D721Med (cell line): ENCODE measurements at regions not wholly inside any gene's neighbourhood (a gene's known extent, or its start where the extent isn't known, plus 50 kb on each side); places are given as distances from the start of the nearest gene placed in this dataset.

Experiments used
- DNase-seq: peaks from one replicate; pipeline ENCODE4 v3.0.0; 2011; ENCODE audit warnings: low spot score; ENCODE audit not compliant: insufficient read length
- FAIRE-seq: peaks from 2 replicates; lab custom pipeline; 2011; peaks lifted over from hg19 to GRCh38; lab: Jason Lieb, UNC
- CTCF ChIP-seq: IDR thresholded peaks from 2 replicates; pipeline ENCODE4 v1.5.1; 2012; ENCODE audit warnings: mild to moderate bottlenecking, control low read depth; ENCODE audit not compliant: insufficient read depth; ENCODE audit errors: missing control alignments

GRCh38 chr15:60081976-60082375 lies 77.9 kb downstream of the FOXB1 start:
- no peak for DNase-seq
- no peak for TF ChIP-seq CTCF
- no peak for FAIRE-seq

DNA sequence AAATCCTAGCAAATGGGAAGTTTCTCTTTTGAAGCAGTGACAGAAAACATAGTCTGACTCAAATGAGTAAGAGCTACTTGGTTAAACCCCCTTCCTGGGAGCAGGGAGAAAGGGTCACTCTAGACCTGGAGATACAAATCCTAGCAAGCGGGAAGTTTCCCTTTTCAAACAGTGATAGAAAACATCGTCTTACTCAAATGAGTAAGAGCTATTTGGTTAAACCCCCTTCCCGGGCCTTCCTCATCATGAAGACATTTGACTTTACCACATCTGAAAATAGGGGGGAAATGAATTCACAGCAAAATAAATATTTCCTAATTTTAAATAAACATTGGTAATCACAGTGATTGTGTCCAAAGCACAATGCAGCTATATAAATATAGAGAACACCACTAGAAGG lies 79.2 kb downstream of the FOXB1 start:
- no peak for FAIRE-seq
- no peak for DNase-seq
- TF ChIP-seq CTCF: no peak

DNA sequence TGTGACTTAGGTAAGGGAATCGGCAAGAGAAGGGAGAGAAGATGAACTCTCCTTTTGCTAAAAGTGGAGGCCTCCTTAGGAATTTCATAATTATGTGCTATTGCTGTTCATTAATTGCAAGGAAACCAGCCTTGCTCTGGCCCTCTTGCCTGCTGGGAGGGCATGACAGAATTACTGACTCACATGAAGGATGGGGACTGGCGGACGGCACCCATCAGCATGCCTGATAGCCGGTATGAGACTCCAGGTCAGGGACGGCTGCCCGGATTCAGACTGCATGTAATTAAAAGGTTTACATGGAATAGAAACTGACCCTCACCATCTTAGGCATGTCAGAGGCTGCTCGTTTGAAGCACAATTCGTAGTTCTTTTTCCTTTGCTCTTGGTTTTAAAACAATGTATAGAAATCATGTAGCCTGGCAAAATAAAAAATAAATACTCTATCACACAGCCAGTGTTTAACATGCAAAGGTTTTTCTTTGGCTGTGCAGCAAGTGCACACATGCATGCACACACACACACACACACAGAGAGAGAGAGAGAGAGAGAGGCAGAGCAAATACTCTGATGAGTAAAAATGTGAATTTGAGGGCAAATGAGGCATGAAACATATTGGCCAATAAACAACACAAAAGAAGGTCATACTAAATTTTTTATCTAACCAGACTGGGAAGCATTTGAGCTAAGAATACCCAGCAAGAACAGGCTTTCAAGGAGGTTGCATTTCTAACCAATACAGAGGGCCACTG lies 82.7 kb downstream of the FOXB1 start:
- FAIRE-seq (no peak), DNase-seq (no peak)
- no peak for TF ChIP-seq CTCF

DNA sequence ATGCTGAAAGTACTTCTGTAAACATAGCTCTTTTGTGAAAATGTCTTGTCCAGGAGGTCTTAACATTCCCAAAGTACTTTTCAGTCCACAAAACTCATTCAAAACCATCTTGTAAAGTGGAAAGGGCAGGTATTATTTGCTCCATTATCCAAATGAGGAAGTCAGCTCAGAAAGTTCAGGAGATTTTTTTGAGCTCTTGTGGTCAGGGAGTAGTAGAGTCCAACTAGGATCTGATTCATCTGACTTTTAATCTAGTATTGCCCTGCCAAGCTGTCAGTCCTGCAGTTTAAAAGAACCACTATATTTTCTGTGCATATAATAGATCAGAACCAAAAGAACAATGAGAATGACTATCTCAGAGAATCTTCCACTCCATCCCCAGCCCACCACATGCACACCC lies 83.5 kb downstream of the FOXB1 start:
- TF ChIP-seq CTCF: no peak
- FAIRE-seq (no peak), DNase-seq (no peak)

DNA sequence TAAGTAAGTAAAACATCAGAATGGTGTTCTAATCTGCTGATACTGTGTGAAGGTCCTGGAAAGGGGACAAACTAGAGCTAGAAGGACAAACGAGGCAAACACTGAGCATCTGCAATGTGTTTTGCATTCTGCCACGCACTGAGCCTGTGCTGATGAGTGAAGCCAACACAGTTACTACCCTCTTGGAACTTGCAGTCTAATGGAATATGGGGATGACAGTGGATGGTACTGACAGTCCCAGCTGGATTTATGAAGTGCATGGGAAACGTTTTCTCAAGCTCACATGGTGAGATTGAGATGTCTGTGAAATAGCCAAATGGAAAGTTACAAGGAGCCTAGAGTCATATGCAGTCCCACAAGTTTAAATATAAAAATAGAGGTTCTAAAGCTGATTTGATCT lies 86.6 kb downstream of the FOXB1 start:
- no peak for TF ChIP-seq CTCF
- FAIRE-seq: no peak
- DNase-seq: no peak

GRCh38 chr15:60091157-60091556 lies 87.0 kb downstream of the FOXB1 start:
- no peak for DNase-seq
- no peak for FAIRE-seq
- TF ChIP-seq CTCF: no peak

- DNase-seq: no peak
- FAIRE-seq: no peak
- TF ChIP-seq CTCF: no peak
These were observed 87.8 kb downstream of the FOXB1 start for GRCh38 chr15:60091911-60092310.
